Activated CD4-positive, alpha-beta T cell treated with anti-CD3 and anti-CD28 coated beads for 4 hours (primary cell): ENCODE measurements at regions not wholly inside any gene's neighbourhood (a gene's known extent, or its start where the extent isn't known, plus 50 kb on each side); places are given as distances from the start of the nearest gene placed in this dataset.
"Not testable (repeated sequence)": the region's sequence is repeated elsewhere in the genome, so short reads cannot be mapped to it uniquely, and the experiment has no call there.

Source experiments
- DNase-seq, 2 donors: peaks; one replicate each; pipeline ENCODE4 v3.0.0-alpha.2; 2020

DNA sequence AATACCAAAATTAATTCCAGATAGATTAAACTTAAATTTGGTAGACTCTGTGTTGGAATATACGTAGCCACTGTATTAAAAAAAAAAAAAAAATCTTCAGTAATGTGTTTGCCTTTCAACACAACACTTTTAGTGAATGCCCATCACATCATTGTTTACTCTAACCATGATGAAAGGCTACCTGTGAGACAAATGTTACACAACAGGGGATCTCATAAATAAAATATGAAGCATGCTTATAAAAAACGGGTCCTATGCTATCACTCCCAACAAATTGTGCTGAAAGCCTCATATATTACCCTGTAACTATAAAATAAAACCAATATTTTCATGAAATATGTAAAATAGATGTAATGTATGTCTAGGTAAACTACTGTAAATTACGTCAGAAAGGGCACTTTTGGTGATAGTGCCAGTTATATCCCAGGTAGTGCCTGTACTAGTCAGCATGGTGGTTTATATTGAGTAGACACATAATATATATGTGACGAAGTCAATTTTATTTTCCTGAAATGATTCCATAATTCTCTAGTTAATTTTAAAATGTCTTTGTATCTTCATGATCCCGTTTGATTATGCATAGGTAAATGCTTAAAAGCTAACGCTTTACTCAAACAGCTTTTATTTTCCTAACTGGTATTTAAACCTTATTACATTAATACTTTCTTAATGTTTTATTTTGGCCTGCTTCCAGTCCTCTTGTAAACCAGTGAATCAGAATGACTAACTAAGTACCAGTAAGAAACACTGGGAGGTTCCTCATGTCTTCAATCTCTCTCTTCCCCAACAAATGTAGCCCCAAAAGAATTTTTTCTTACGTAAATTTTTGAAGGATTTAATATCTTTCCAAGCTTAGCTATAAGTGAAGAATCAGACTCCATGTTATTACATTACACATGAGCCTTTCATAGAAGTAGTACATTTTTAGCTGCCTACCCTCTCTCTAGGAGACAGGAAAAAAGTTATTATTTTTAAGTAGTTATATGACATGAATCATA, 420.3 kb downstream of the GABRG2 start:
- DNase-seq = no peak

- DNase-seq = no peak
Observed at GRCh38 chr5:162496100-162496808, 428.7 kb downstream of the GABRG2 start.

DNA sequence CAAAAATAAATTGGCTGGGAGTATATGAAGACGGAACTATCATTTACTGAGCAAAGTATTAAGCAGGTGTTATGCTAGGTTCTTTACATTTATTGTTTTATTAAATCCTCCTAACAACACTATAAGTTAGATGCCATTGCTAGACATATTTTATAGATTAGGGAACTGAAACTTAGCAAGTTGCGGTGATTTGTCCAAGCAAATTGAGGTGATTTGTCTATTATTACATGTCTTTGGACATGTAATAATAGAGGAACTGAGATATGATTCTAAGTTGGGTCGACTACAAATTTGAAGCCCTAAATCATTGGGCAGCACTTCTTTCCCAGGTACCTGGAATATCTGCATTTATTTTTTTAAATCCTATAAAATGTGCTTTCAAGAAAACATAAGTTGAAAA, 429.9 kb downstream of the GABRG2 start:
- no peak for DNase-seq

GRCh38 chr5:162502780-162503179, 435.2 kb downstream of the GABRG2 start:
- no peak for DNase-seq

GRCh38 chr5:162503796-162504195, 436.2 kb downstream of the GABRG2 start:
- DNase-seq = no peak

GRCh38 chr5:162512935-162513565, 445.5 kb downstream of the GABRG2 start:
- no peak for DNase-seq

DNA sequence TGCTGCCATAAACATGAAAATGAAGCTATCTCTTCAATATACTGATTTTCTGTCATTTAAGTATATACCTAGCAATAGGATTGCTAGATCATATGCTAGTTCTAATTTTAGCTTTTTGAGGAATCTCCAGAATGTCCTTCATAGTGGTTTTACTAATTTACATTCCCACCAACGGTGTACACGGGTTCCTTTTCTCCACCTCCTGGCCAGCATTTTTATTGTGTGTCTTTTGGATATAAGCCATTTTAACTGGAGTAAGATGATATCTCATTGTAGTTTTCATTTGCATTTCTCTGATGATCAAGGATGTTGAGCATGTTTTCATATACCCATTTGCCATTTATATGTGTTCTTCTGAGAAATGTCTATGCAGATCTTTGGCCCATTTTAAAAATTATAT, 446.5 kb downstream of the GABRG2 start:
- DNase-seq = no peak

- no peak for DNase-seq
Observed at GRCh38 chr5:162520878-162521277, 453.3 kb downstream of the GABRG2 start.

GRCh38 chr5:162529209-162529608, 461.6 kb downstream of the GABRG2 start:
- DNase-seq = no peak

DNA sequence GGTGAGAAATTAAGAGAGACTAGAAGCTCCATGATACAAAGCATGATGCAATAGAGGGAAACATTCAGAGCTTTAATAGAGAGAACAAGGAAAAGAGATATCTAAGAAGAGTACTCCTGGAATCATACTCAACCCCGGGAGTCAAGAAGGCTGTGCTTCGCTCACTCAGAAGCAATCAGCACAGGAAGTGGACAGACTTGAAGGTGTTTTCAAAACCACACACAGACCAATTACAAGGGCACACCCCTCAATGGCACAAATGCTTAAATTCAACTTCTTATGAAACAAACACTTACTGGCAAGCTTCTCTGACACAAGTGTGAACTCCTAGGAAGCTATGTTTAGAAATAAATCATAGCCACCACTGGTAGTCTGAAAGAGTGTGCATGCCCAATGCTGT, 462.3 kb downstream of the GABRG2 start:
- no peak for DNase-seq

DNA sequence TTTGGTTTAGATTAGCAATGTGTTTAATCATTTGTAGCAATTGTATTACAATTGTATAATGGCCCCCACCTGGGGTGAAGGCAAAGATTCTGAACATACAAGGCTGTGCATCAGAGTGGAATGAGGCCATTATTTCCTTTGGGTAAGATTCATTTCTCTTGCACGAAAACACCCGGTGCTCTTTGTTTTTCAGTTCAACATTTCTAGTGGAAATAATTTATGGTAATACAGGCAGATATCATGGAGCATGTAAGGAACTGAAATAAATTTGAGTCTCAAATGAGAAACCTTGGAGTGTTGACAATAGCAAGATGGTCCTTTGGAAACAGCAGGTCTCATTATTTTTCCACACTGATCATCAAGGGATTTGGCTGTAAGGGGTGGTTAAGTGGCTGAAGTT, 475.9 kb downstream of the GABRG2 start:
- no peak for DNase-seq

- no peak for DNase-seq
Observed at GRCh38 chr5:162544905-162545304, 477.3 kb downstream of the GABRG2 start.

- no peak for DNase-seq
Observed at GRCh38 chr5:162550236-162550635, 482.7 kb downstream of the GABRG2 start.

DNA sequence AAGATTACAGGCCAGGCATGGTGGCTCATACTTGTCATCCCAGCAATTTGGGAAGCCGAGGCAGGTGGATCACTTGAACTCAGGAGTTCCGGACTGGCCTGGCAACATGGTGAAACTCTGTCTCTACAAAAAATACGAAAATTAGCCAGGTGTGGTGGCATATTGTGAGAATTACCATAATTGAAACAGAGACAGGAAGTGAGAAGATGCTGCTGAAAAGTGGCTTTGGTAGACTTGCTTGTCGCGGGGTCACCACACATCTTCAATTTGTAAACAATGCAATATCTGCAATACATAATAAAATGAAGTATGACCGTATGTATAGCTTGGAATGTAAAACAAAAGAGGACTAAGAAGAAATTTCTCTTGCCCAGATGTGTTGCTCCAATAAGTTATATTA, 490.5 kb downstream of the GABRG2 start:
- DNase-seq = no peak

DNA sequence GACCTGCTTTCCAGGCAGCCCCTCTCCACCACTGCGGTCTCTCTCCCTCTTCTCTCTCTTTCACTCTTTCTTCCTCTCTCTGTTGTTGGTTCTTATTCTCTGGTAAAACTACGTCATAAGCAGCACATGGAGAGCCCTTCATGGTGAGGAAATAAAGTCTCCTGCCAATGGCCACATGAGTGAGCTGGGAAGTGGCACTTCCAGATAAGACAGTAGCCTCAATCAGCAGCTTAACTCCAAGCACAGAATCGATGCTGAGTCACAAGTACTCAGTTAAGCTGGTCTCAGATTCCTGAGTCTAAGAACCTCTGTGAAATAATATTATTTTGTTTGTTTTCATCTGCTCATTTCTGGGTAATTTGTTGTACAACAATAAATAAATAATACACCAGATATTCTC, 500.1 kb downstream of the GABRG2 start:
- DNase-seq = no peak

- no peak for DNase-seq
Observed at GRCh38 chr5:162573758-162574157, 506.2 kb downstream of the GABRG2 start.

DNA sequence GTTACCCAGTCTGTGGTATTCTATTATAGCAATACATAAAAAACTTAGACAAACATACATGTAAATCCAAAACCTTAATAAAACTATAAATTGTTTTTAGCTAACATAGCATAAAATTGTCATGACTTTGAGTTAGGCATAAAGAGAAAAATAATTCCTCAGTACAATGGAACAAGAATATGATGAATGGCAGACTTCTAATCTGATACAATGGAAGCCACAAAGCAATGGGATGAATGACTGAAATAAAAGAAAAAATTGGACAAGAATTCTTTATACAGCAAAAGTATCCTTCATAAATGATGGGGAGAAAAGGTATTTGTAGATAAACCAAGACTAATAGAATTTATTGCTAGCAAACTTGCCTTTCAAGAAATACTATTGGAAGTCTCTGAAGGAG, 524.2 kb downstream of the GABRG2 start:
- DNase-seq = no peak

GRCh38 chr5:162593881-162594280, 526.3 kb downstream of the GABRG2 start:
- no peak for DNase-seq

- no peak for DNase-seq
Observed at GRCh38 chr5:162603443-162604070, 536.0 kb downstream of the GABRG2 start.

DNA sequence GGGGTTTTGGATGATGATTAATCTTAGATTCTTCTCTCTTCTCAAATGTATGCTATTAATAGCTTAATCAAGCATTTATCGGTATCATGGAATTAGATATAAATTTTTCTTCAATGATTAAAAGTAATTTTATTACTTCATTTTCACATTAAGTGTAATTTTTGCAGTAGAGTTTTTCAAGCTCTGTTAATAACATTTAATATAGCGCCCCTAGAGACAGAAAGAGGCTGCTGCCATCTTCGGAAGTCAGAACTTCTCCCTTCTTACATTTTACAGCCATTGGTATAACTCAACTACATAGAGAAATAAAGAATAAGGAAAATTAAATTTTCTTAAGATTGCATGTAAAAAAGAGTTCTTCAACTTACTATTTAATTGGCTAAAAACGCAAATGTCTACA, 540.3 kb downstream of the GABRG2 start:
- DNase-seq = no peak

DNA sequence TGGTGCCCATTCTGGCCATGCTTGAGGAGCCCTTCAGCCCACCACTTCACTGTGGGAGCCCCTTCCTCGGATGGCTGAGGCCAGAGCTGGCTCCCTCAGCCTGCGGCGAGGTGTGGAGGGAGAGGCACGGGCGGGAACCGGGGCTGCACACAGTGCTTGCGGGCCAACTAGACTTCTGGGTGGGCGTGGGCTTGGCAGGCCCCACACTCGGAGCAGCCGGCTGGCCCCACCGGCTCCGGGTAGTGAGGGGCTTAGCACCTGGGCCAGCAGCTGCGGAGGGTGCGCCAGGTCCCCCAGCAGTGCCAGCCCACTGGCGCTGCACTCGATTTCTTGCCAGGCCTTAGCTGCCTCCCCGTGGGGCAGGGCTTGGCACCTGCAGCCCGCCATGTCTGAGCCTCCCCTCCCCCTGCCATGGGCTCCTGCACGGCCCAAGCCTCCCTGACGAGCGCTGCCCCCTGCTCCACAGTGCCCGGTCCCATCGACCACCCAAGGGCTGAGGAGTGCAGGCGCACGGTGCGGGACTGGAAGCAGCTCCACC, 554.2 kb downstream of the GABRG2 start:
- DNase-seq = not testable (repeated sequence)

GRCh38 chr5:162624110-162624509, 556.5 kb downstream of the GABRG2 start:
- DNase-seq = no peak

DNA sequence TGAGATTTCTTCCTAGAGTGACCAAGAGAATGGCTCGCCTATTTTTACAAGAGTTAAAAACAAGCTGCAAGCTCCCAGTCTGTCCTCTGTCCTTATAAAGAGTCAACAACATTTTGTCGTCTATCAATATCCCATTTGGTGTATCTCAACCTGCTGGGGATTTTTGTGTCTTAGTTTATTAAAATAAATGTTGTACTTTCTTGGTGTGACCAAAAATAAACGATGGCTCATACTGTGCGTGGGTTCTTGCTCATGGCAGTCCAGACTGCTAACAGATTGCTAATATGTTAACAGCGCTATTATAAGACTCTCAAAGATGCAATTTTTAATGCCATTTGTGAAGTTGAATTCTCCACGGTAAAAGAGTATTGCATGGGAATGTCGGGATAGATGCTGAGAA, 569.9 kb downstream of the GABRG2 start:
- no peak for DNase-seq
